NCI-H510A (cell line): ENCODE measurements at regions not wholly inside any gene's neighbourhood (a gene's known extent, or its start where the extent isn't known, plus 50 kb on each side); places are given as distances from the start of the nearest gene placed in this dataset.

Experiments used
- DNase-seq: peaks from one replicate; lab custom pipeline; 2025; lab: John Stamatoyannopoulos, UW

DNA sequence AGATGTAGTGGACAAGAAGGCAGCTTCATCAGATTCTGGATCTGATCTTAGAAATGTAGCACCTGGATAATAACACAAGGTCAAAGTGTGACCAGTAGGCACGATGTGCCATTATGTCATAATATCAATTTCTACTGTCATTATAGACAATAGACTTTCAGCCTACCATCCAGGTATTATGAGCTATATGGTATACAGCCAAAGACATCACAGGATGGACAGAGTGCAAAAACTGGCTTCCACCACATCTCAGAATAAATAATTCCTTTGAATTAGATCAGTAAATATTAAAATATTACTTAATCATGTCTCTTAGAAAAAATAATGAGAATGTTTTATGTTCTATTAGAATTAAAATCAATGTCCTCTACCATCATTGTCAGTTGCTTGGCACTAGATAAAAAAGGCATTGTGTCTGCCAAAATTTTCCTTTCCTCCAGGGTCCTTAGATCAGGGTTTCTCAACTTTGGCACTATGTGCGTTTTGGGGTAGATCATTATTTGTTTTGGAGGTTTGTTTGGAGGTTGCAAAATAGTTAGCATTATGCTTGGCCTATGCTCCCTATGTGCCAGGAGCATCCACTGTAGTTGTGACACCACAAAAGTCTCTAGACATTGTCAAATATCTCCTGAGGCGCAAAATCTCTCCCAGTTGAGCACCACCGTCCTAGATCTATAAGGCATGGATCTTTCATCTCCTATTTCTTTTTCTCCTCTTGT lies 86.7 kb upstream of the NRIP1 start:
- no peak for DNase-seq

DNA sequence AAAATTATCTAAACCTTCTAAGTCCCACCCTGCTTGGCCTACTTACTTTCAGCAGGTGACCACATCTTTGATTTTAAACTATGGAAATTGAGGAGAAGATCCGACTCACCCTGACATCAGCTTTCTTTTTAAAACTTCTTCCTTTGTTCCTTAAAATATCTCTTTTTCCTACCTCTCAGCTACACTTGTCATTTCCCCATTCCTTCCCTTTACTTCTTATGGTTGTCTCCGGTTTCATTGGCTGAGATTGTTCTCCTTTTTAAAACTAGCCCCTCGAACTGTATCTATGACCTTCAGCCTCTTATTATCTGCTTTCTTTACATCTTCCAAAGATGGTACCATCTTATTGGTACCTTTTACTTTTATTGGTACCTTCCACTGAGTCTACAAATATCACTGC lies 87.8 kb upstream of the NRIP1 start:
- no peak for DNase-seq

DNA sequence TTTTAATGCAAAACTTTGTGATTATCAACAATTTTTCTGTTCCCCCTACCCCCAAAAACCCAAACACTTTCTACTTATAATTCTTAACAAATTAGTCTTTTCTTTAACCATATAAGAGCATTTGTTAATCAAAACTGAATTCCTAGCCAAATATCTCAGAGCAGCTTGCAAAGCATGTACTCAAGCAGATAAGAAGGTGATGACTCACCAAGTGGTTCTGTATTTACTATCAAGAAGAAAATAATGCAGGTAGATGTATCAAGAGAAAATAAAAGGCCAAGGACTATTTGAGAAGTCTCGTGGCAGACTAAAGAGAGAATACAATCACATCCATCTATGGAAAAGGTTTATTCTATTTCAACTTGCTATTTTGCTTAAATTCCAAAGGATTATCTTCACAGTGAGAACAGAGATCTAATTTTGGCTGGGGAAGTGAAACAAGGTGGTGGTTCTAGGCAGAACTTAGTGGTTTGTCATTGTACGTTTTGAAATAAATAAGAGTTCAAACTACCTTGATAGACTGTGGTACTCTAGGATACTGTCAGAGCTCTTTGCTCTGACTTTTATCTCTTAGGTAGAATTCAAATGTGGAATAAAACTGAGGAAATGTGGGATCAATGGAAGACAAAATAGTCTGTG lies 94.7 kb upstream of the NRIP1 start:
- DNase-seq, result no peak

DNA sequence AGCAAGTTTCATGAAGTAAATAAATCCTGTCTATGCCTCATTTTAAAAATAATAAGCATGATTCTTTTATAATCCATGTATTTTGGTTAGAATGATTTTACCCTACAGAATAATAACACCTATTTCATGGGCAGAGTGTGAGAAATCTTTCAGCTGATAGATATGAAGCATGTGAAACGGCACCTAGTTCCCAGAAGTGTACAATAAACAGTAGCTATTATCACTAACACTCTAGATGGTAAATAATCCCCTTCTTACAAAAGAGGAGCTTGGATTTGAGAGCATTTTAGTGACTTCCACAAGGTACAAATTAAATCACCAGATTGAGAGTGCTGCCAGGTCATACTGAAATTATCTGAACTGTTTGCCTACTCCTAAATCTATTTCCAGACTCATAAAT lies 95.3 kb upstream of the NRIP1 start:
- DNase-seq, result no peak

DNA sequence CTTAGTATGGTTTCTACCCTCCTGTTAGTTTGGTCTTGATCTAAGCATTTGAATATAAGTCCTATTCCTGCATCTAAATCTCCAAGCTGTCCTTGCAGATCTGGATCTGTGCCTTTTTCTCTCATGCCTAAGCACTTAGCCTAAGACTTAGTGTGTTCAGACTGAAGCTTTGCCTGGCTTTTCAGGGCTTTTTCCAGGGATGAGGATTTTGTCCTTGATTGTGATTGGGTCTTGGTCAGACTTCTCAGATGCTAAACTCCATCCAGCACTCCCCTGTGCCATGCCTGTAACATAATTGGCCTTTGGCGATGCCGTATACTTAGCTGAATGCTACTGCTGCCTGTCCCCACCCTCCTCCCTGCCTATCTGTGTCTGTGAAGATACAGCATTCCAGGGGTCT lies 98.1 kb upstream of the NRIP1 start:
- DNase-seq, result no peak

DNA sequence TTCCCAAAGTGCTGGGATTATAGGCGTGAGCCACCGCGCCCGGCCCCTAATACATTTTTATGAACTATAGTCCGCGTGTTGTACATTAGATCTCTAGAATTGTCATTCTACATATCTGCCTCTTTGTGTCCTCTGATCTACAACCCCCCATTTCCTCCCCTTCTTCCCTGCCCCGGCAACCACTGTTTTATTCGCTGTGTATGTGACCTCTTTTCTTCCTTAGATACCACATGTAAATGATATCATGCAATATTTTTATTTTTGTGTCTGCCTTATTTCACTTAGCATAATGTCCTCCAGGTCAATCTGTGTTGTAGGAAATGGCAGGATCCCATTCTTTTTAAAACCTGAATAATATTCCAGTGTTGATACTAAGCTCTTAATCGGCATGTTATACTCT lies 99.5 kb upstream of the NRIP1 start:
- no peak for DNase-seq

DNA sequence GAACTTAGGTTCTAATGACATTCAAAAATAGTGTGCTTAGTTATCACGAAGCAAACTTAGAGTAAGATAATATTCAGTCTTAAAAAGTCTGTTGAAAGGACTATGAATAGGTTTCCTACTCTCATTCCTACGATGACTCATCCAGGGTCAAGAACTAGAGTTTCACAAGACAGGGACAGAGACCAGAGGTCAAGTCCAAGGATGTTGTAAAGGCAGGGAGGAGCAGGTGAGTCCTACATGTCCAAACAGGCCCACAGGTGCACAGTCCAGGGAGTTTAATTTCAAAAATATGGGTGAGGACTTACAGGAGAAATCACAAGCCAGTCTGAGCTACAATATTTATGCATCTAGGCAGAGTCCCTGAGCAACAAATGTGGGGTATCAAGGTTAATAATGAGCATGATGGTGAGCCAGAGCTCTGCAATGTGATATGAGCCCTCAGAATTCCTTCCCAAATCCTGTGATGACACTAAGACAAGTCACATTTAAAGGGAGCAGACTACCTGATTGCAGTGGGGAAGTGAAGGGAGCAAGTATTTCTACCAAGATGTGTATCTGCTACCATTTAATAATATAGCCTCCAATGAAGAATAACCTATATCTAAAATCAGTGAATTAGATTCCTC lies 100.0 kb upstream of the NRIP1 start:
- no peak for DNase-seq

DNA sequence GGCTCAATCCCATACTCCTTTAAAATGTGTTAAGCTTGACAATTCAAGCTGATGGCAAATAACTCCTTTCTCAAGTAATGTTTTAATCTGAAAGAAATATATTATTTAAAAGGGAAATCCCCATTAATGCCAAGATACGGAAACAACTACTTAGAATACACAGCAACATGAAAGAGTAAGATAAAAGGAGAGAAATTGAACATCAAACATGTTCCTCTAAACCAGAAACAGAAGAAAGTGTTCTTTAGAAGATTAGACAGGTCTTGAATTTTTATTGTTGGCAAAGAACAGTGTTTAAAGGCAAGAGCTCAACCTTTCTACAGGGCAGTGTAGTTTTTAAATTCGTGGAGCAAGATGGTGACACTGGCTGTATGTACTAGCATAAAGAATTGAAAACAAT lies 105.8 kb upstream of the NRIP1 start:
- DNase-seq, result no peak

DNA sequence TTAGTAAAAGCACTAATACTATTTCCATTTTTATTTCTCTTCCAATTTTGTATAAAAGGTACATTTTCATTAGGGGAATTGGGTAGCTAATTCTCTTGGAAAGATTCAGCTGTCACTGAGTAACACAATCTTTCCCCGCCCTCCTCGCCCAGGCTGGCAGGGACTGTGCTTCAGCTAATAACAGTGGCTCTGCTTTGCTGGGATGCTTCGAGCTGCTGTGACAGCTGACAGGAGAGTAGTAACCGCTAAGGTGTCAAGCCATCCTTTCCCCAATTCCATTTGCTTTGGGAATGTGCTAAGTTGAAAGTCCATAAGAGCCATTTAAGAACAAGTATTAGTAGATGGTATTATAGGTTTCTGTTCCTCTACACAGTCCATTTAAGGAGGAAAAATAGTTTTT lies 106.7 kb upstream of the NRIP1 start:
- no peak for DNase-seq

DNA sequence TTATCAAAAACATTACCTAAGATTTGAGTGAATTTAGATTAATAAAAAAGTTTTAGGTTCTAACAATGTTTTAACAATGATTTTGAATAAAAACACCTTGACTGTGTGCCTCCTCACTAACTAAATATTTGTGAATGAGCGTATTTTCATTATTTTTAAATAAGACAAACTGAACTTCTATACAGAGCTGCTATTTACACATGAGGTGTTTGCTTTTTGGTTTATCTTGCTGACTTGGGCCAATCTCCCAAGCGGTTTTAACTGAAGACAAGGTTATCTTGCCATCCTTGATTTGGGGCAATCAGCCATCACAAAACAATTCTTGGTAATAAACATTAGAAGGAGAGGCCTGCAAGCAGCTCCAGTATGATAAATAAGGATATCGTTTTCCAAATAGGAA lies 108.2 kb upstream of the NRIP1 start:
- DNase-seq, result no peak

DNA sequence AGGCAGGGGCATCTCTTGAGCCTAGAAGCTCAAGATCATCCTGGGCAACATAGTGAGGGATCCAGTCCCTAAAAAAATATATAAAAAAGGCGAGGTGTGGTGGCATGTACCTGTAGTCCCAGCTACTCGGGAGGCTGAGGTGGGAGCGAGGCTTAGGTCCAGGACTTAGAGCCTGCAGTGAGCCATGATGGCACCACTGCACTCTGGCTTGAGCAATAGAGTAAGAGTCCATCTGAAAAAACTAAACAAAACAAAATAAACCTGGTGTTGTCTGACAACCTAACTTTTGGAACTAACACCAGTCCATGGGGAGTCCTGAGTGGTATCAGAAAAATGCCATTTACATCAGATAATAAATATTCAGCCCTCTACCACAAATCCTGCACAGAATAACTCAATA lies 110.1 kb upstream of the NRIP1 start:
- DNase-seq, result no peak

DNA sequence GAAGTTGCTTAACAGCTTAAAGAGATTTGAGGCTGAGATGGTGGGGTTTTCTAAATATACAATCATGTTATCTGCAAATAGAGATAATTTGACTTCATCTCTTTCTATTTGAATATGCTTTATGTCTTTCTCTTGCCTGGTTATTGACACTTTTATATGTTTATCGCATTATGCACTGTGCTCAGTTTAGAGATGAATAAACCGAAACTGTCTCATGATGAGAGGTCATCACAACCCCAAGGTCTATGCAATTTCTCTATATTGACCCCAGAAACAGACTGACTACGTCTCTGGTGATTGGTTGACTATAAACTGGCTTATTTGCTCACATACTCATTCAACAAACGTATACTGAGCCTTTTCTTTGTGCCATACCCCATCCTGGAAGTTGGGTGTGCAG lies 117.9 kb upstream of the NRIP1 start:
- no peak for DNase-seq

DNA sequence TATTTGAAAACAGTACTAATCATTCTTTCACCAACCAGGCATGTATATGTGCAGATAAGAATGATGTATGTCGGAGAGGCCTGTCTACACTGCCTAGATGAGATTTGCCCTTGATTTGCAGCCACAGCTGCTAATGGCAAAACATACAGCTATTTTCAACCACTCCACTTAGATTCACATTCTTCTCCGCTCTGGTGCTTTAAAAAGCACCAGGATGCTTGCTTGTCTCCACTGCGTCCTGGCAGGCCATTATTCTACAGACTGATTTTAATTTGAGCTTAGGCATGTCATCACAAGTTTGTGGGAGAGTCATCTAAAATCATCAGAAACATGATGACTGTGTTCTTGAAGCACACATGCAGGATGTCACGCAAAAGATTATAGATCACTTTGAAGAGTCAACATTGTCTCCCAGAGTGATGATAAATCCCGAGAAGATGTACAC lies 119.0 kb upstream of the NRIP1 start:
- DNase-seq, result no peak

DNA sequence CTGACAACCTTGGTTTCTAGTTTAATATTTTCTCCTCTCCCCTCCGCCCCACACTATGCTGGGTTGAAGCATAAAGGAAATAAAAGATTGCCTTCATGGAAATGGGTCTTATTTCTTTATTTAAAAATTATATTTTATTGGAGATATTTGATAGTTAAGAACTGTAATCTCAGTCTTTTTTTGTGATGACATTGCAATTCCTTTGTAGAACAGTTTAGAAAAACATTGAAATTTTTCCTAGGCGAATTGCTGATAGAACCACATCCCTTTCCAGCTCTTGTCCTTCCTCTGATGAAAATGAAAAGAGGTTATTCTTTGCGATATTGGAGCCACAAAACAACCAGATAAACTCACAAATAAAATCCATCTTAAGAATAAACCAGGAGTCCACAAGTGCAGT lies 125.6 kb upstream of the NRIP1 start:
- DNase-seq, result no peak

DNA sequence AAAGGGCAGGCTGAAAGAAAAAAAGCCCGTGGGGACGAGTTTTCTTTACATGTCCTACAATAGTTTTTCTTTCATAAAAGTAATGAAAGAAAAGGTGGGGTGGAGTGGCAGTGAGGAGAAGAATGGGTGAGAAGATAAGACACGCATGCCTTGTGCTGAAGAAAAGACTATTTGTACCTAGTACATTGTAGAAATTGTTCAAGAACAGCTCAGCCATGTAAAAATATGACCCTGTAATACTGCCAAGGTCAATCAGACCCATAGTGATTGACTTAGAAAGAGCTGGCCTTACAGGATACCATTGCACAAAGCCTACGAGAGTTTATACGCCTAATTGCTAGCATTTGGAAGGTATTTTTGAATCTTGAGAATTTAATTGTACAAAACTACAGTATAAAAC lies 126.0 kb upstream of the NRIP1 start:
- no peak for DNase-seq

DNA sequence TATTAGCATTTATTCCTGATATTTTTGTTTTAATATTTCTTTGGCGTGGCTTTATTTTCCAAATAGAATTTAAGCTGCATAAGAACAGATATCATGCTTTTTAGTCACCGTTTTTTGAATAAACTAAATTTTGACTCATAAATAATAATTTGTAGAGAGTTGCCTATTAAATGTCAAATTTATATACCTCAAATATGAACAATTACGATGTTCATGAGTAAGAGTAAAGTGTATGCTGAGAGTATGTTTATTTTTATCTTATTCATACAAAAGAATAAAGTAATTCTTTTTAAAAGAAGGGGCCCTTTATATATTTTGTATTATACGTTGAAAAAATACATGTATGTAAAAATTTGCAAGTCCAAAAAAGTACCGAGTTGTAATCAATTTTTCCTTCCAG lies 126.5 kb upstream of the NRIP1 start:
- no peak for DNase-seq

DNA sequence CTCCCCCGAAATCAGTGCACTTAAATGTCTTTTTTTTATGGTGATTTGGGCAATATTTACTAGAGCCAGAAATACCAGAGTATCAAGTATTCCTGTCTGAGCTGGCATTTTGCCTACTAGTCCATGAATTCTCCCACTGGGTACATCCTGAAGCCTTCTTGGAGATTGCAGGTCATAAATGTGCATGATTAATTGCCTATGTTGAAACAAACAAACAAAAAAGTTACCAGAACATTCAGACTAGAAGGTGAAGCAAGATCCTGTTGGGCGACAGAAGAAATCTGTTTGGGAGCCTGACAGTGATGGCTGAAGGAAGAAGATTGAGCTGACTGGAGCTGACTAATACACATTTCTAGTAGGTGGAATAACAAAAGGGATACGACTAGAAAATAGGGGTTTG lies 127.4 kb upstream of the NRIP1 start:
- DNase-seq, result no peak

DNA sequence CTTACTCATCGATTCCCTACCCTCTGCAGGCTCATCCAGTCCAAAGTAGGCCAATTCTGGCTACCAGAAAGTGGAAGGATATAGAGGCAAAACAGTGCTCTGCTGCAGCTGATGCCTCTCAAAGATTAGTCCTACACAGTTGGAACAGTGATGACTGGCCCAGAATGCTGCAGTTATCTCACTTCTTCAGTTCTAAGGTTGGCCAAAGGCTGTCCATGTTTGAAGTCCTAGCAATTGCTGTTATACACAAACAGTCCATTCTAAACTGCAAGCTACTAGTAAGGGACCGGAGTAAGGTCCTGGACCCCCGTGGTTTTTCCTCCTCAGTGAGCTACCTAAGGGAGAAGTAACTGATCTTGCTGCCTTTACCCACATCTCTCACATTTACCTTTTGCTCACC lies 129.1 kb upstream of the NRIP1 start:
- no peak for DNase-seq

DNA sequence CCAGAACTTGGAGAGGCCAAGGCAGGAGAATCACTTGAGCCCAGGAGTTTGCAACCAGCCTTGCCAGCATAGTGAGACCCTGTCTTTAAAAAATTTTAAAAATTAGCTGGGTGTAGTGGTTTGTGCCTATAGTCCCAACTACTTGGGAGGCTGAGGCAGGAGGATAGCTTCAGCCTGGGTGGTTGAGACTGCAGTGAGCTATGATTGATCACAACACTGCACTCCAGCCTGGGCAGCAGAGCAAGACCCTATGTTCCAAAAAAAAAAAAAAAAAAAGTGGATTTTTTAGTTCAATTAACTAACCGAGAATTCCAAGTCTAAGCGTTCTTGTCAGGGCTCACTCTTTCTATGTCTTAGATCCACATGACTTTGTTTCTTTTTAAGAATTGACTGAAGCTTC lies 130.3 kb upstream of the NRIP1 start:
- DNase-seq, result no peak

DNA sequence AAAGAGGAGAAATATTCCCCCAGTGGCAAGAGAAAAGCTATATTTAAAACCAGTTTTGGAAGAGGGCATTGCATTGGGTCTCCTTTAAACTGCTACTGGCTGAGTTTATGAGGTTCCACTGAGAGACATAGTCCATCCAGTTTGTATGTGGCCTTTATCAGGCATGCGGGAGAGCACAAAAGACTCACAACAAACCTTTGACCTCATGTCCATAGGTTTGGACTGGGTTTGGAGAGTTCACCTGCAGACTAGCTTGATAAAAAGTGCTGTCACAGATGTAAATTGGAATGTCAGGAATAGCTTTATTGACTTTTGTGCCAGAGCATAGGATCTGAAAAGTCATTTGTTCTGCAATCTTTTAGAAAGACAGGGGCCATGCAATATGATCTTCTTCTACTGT lies 131.0 kb upstream of the NRIP1 start:
- no peak for DNase-seq

DNA sequence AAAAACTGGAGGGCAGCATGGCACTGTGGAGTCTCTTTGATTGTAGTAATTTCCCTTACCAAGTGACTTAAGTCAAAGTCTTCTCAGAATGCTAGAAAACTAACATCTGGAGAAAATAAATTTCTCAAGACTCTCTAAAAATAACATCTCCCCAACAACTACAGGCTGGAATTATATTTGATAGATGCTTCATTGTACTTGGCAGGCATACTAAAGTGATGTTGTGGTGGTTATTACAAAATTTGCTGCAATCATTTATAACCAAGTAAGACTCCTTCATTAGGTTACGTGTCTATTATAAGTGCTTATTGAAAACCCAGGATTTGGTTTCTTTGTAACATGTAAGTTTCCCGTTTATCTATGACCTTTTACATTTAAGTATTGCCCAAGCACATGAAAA lies 132.9 kb upstream of the NRIP1 start:
- DNase-seq, result no peak

DNA sequence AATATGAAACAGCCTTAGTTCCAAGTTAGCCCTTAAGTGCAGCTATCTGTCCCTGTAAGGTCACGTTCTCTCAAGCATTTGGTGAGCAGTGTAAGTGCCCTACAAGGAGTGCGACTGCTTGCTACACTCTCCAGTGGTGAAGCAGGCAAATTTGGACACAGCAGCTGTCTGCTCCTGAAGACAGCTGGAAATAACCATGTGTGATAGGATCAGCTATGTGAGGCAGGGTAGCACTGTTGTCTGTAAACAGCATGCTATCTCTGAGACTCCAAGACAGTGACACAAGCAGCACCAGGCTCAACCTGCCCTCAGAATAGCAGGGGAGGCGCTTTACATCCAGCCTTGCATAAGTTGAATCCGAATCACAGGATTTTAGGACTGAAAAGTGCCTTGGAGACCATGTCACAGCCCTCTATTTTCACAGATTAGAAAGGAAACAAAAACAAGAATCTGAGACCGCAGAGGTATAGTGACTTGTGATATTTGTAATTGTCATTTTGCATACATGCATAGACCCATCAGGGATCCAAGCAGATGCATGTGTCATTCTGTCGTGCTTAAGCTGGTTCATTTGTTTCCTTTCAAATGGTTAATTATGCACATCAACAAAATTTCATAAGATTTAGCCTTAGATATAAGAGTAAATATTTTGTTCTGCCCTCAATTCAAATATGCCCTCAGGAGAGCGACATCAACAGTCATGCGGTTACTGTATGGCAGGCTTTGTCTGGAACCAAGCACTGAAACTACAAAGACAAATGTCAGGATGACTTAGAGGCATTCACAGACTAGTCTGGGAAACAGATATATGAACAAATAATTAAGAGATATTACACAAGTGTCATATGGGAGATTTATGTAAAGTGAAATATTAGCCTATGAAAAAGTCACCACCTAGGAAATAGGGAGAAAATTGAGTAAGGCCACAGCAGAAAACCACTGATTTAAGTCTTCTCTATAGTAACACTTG lies 134.9 kb upstream of the NRIP1 start:
- no peak for DNase-seq

DNA sequence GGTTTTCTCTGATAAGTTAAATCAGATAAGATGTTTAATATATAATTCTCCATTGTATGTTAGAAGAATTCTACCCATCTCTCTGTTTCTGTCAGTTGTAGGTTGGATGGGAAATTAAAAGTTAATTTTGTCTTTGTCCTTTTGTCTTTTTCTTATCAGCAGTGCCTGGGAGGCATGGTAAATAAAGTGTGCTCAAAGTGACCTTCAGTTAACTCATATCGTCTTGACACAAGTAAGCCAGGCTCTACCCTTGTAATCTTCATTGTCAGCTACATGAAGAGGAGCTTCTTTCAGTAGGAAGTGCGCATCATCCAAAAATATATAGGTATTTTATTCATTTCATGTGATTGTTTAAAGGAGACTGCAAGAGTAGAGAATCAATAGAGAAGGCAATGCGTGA lies 138.9 kb upstream of the NRIP1 start:
- DNase-seq, result no peak
